DOHH2 (cell line): ENCODE measurements at regions not wholly inside any gene's neighbourhood (a gene's known extent, or its start where the extent isn't known, plus 50 kb on each side); places are given as distances from the start of the nearest gene placed in this dataset.
"Not testable (repeated sequence)": the region's sequence is repeated elsewhere in the genome, so short reads cannot be mapped to it uniquely, and the experiment has no call there.

Experiments
- CTCF ChIP-seq: fragments of 200-600 bp; sonication (generic); IDR thresholded peaks from one replicate; pipeline ENCODE4 v1.5.1; 2014; ENCODE audit warnings: antibody characterized with exemption, mild to moderate bottlenecking, low read depth, low read length; ENCODE audit not compliant: poor library complexity, severe bottlenecking
- EZH2phosphoT487 ChIP-seq: fragments of 200-600 bp; sonication (generic); IDR thresholded peaks from 2 replicates; pipeline ENCODE4 v1.6.1; 2017; ENCODE audit warnings: borderline replicate concordance, mild to moderate bottlenecking, antibody characterized with exemption, low read length, moderate library complexity, mixed read lengths

- TF ChIP-seq CTCF, EZH2phosphoT487: not testable (repeated sequence)
Observed at GRCh38 chr2:89944267-89944666, 1252.8 kb downstream of the RPIA start.
